ENCODE measurements at regions not wholly inside any gene's neighbourhood (a gene's known extent, or its start where the extent isn't known, plus 50 kb on each side); places are given as distances from the start of the nearest gene placed in this dataset.

DNA sequence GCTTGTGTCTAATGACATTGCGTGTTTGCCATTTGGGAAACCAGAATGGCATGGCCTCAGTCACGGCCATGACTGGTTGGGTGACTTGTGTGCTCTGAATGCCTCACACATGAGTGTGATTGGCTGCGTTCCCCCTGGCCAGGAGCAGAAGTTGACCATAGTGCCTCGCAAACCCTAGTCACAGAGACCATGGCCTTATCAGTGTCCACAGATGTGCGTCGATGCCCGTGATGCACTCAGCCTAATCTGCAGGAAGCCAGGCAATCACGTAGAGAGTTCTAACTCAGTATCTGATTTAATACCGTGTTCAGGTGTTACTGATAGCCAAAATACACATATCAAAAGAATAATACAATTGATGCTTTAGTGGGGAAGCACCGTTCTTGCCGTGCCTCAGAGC lies 64.0 kb downstream of the BOLA3 start:
- no peak for TF ChIP-seq ELF1 (IDR thresholded peaks at IDR 0.05)
- no peak for TF ChIP-seq SMC3 (IDR thresholded peaks at IDR 0.05; ENCODE audit: low read depth, low read length)
- TF ChIP-seq, protein P1, sequence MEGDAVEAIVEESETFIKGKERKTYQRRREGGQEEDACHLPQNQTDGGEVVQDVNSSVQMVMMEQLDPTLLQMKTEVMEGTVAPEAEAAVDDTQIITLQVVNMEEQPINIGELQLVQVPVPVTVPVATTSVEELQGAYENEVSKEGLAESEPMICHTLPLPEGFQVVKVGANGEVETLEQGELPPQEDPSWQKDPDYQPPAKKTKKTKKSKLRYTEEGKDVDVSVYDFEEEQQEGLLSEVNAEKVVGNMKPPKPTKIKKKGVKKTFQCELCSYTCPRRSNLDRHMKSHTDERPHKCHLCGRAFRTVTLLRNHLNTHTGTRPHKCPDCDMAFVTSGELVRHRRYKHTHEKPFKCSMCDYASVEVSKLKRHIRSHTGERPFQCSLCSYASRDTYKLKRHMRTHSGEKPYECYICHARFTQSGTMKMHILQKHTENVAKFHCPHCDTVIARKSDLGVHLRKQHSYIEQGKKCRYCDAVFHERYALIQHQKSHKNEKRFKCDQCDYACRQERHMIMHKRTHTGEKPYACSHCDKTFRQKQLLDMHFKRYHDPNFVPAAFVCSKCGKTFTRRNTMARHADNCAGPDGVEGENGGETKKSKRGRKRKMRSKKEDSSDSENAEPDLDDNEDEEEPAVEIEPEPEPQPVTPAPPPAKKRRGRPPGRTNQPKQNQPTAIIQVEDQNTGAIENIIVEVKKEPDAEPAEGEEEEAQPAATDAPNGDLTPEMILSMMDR (IDR thresholded peaks at IDR 0.05), result no peak
- TF ChIP-seq RXRA (IDR thresholded peaks at IDR 0.05; ENCODE audit: borderline replicate concordance, low read depth), result no peak
- TF ChIP-seq EZH2phosphoT487 (IDR thresholded peaks at IDR 0.05; ENCODE audit: borderline replicate concordance, low read depth), result no peak
- TF ChIP-seq TCF12 (IDR thresholded peaks at IDR 0.05), result no peak
- TF ChIP-seq IRF3 (IDR thresholded peaks at IDR 0.05; ENCODE audit: low read depth, low read length), result no peak
- TF ChIP-seq NRF1 (IDR thresholded peaks at IDR 0.05; ENCODE audit: low read depth, low read length), result no peak
- TF ChIP-seq TEAD4 (IDR thresholded peaks at IDR 0.05; ENCODE audit: borderline replicate concordance, insufficient read depth), result no peak

Measured in SK-N-SH (cell line).